NCI-H748 treated with DMSO at 0.1 percent for 48 hours (cell line): ENCODE measurements at regions not wholly inside any gene's neighbourhood (a gene's known extent, or its start where the extent isn't known, plus 50 kb on each side); places are given as distances from the start of the nearest gene placed in this dataset.

Source experiments
- DNase-seq: peaks from one replicate; lab custom pipeline; 2025; lab: John Stamatoyannopoulos, UW

- no peak for DNase-seq
These were observed 179.1 kb upstream of the FAT4 start for GRCh38 chr4:125135652-125136051.

GRCh38 chr4:125132729-125133128 is 182.0 kb upstream of the FAT4 start:
- DNase-seq, result no peak

GRCh38 chr4:125131891-125132680 is 182.7 kb upstream of the FAT4 start:
- DNase-seq, result no peak

GRCh38 chr4:125125276-125125675 is 189.5 kb upstream of the FAT4 start:
- DNase-seq, result no peak

- DNase-seq, result no peak
These were observed 191.1 kb upstream of the FAT4 start for GRCh38 chr4:125123570-125124109.

GRCh38 chr4:125121581-125121980 is 193.2 kb upstream of the FAT4 start:
- DNase-seq, result no peak

- no peak for DNase-seq
These were observed 198.3 kb upstream of the FAT4 start for GRCh38 chr4:125116431-125116830.

- DNase-seq, result no peak
These were observed 198.8 kb upstream of the FAT4 start for GRCh38 chr4:125115941-125116340.

- no peak for DNase-seq
These were observed 199.3 kb upstream of the FAT4 start for GRCh38 chr4:125115476-125115875.

- no peak for DNase-seq
These were observed 202.2 kb upstream of the FAT4 start for GRCh38 chr4:125112536-125112935.

GRCh38 chr4:125111323-125111722 is 203.4 kb upstream of the FAT4 start:
- no peak for DNase-seq

- no peak for DNase-seq
These were observed 209.2 kb upstream of the FAT4 start for GRCh38 chr4:125105561-125105960.

- DNase-seq, result no peak
These were observed 210.1 kb upstream of the FAT4 start for GRCh38 chr4:125104616-125105015.

GRCh38 chr4:125101719-125102118 is 213.0 kb upstream of the FAT4 start:
- DNase-seq, result no peak

- DNase-seq, result no peak
These were observed 217.0 kb upstream of the FAT4 start for GRCh38 chr4:125097729-125098128.

GRCh38 chr4:125096662-125097061 is 218.1 kb upstream of the FAT4 start:
- DNase-seq, result no peak

GRCh38 chr4:125091541-125091940 is 223.2 kb upstream of the FAT4 start:
- no peak for DNase-seq

GRCh38 chr4:125091101-125091500 is 223.7 kb upstream of the FAT4 start:
- DNase-seq, result no peak

GRCh38 chr4:125084608-125085007 is 230.1 kb upstream of the FAT4 start:
- no peak for DNase-seq

- no peak for DNase-seq
These were observed 231.9 kb upstream of the FAT4 start for GRCh38 chr4:125082729-125083417.

- DNase-seq, result no peak
These were observed 242.5 kb upstream of the FAT4 start for GRCh38 chr4:125072269-125072668.

- DNase-seq, result no peak
These were observed 243.9 kb upstream of the FAT4 start for GRCh38 chr4:125070861-125071260.
